ENCODE measurements at regions not wholly inside any gene's neighbourhood (a gene's known extent, or its start where the extent isn't known, plus 50 kb on each side); places are given as distances from the start of the nearest gene placed in this dataset.

DNA sequence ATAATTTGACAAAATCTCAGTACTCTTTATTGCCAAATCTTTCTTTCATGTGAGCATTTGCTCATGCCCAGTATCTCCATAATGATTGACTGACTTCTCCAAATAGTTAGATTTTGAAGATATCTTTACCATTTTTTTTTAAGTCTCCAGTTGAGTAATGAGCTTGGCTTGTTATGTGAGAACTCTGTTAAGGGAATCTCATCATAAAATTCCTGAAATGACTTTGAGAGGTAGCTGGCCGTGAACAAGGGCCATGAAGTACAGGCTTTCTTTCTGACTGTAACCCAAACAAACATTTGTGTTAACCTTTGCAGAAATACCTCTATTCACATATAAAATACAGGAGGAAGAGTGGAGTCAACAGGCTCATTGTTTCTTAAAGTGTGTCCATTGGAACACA lies 449.7 kb downstream of the IRS2 start:
- no peak for ATAC-seq
- Histone ChIP-seq H3K4me3 (no peak overlapping the region), H3K27ac (no peak overlapping the region), H3K27me3 (no peaks in the 10 kb centered on the region), H3K4me1 (no peaks in the 10 kb centered on the region), H3K36me3 (no peaks in the 10 kb centered on the region), H3K9me3 (no peaks in the 10 kb centered on the region)
- 0 to 17% methylated on average over 1 of the region's 1 CpG for WGBS, 2 donors (ENCODE audit: low coverage in 1 of 2)
- TF ChIP-seq EP300 (IDR thresholded peaks at IDR 0.05) (no peak), POLR2AphosphoS5 (IDR thresholded peaks at IDR 0.05) (no peak), POLR2A (IDR thresholded peaks at IDR 0.05) (no peak)
- TF ChIP-seq, protein P1, sequence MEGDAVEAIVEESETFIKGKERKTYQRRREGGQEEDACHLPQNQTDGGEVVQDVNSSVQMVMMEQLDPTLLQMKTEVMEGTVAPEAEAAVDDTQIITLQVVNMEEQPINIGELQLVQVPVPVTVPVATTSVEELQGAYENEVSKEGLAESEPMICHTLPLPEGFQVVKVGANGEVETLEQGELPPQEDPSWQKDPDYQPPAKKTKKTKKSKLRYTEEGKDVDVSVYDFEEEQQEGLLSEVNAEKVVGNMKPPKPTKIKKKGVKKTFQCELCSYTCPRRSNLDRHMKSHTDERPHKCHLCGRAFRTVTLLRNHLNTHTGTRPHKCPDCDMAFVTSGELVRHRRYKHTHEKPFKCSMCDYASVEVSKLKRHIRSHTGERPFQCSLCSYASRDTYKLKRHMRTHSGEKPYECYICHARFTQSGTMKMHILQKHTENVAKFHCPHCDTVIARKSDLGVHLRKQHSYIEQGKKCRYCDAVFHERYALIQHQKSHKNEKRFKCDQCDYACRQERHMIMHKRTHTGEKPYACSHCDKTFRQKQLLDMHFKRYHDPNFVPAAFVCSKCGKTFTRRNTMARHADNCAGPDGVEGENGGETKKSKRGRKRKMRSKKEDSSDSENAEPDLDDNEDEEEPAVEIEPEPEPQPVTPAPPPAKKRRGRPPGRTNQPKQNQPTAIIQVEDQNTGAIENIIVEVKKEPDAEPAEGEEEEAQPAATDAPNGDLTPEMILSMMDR (IDR thresholded peaks at IDR 0.05): no peak

DNA sequence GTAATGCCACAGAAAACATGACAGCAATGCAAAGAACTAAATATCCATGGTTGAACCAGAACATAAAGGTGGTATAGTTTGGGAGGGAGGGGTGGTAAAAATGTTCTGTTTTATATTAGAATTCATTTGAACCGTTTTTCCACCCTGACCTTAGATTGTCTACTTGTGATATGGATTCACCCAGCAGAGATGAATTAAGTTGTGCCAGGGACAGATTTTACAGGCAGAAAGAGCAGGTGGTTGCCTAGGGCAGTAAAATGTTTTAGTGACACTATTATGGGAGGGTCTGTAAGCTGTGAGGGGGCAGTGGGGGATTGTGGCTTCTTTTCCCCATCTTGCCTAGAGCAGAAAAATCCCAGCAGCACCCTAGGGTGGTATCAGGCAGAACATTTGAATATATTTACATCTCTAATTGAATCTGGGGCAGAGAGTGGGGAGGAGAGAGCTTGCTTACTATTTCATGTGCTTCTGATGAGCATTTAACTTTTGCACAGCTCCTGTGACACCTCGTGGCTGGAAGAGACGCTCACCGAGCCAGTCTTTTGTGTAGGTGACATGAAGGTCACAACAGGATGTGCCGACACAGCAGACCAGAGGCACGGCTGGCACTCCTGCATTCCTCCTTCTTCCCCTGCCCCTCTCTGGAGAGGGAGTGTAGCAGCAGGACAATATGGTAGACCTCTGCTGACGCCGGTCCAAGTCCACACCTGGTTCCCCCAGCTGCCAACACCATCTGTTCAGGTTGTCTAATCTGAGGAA lies 452.3 kb downstream of the IRS2 start:
- no peaks in the 10 kb centered on the region for H3K4me1 ChIP-seq
- 72 to 88% methylated on average over 5 to 6 of the region's 8 CpGs for WGBS, 2 donors (ENCODE audit: low coverage in 1 of 2)
- no peaks in the 10 kb centered on the region for H3K9me3 ChIP-seq
- no peaks in the 10 kb centered on the region for H3K36me3 ChIP-seq
- no peak overlapping the region for H3K4me3 ChIP-seq
- no peak for ATAC-seq
- H3K27ac ChIP-seq: no peak overlapping the region
- TF ChIP-seq POLR2AphosphoS5 (IDR thresholded peaks at IDR 0.05) (no peak), EP300 (IDR thresholded peaks at IDR 0.05) (no peak)
- H3K27me3 ChIP-seq: no peaks in the 10 kb centered on the region

DNA sequence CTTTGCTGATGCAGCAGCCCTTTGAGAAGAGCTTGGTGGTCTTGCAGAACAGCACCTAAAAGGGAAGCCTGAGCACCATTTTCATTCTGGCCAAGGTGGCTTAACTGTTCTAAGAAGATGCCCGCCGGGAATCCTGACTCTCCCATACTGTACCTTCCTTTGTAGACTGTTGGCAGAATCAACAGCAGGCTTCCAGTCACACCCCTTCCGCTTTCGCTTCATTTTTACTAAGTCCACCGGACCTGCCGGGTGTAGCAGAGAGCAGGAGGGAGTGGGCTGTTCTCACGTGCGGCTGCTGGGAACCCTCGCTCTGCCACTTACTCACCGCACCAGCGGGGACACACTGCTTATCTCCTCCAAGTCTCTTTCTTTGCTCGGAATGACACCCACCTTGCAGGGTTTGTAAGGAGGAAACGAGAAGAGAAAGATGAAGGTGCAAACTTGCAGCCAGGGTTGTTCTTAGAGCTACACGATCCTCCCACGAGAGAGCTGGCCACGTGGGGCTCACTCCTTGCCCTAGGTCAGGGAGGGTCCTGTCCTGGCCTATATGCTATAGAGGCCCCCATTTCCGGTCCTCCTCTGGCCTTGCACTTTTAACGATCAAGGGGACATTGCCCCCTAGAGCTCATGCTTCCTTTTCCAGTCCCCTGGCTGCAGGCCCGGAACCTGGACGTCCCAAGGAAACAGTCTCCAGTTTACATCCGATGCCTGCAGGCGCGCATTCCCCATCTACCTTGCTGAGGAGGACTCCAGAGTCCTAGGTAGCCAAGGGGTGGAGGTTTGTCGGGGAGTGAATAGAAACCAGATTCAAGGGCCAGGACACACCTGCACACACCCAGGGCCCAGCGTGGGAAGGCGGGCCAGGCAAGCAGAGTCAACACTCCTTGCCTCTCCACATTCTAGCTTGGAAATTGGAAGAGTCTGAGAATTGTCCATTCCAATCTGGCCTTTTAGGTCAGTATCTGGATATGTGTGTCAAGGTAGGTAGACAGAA lies 453.6 kb downstream of the IRS2 start:
- no peak for TF ChIP-seq EP300 (IDR thresholded peaks at IDR 0.05)
- TF ChIP-seq, protein P1 (IDR thresholded peaks at IDR 0.05): no peak
- Histone ChIP-seq H3K9me3 (no peaks in the 10 kb centered on the region), H3K4me3 (no peak overlapping the region), H3K36me3 (no peaks in the 10 kb centered on the region), H3K27me3 (no peaks in the 10 kb centered on the region), H3K27ac (no peak overlapping the region), H3K4me1 (no peaks in the 10 kb centered on the region)
- WGBS, 2 donors (ENCODE audit: low coverage in 1 of 2): 80 to 90% methylated on average over 2 to 9 of the region's 26 CpGs
- ATAC-seq: no peak

DNA sequence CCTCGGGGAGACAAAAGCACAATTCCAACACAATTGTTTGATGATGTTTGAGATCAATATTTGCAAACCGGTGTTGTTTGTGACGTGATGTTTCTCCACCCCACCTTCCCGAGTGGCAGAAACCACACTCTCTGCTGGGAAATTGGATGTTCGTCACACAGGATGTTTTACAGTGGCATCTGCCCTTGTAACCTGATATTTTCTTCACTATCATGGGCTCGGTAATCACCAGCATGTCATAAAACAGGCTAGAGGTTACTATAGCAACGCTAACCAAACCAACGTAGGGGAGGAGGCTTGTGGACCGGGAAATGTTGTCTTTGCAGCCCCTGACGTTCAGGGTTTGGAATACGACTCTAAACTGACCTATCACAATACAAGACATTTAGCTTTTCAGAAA lies 454.5 kb downstream of the IRS2 start:
- Histone ChIP-seq H3K4me3 (no peak overlapping the region), H3K9me3 (no peaks in the 10 kb centered on the region), H3K36me3 (no peaks in the 10 kb centered on the region), H3K27ac (no peak overlapping the region), H3K4me1 (no peaks in the 10 kb centered on the region), H3K27me3 (no peaks in the 10 kb centered on the region)
- TF ChIP-seq EP300 (IDR thresholded peaks at IDR 0.05) (no peak), POLR2A (IDR thresholded peaks at IDR 0.05) (no peak), POLR2AphosphoS5 (IDR thresholded peaks at IDR 0.05) (no peak)
- TF ChIP-seq, protein P1 (IDR thresholded peaks at IDR 0.05): no peak
- no peak for ATAC-seq
- WGBS, 2 donors (ENCODE audit: low coverage in 1 of 2): 47 to 70% methylated on average over 4 to 10 of the region's 11 CpGs

DNA sequence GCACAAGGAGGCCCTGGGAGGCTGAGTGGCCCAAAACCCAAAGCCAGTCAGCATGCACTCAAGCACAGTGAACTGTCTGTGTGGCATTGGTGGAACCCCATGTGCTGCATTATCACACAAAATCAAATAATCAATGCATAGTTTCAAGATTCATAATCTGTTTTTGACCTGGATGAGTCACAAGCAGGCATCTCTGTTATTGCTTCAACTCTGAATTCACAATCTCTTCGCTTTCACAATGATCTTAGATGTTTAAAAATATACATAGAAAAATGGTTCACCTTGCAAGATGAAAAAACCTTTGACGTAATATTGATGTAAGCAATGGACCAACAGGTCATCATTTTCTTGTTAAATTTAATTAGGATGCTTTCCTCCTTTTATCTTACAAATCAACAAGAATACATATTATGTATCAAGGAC lies 455.4 kb downstream of the IRS2 start:
- H3K36me3 ChIP-seq: no peaks in the 10 kb centered on the region
- ATAC-seq: no peak
- WGBS, 2 donors (ENCODE audit: low coverage in 1 of 2): 88 to 95% methylated on average over 2 of the region's 2 CpGs
- no peak overlapping the region for H3K27ac ChIP-seq
- no peaks in the 10 kb centered on the region for H3K27me3 ChIP-seq
- H3K9me3 ChIP-seq: no peaks in the 10 kb centered on the region
- TF ChIP-seq POLR2AphosphoS5 (IDR thresholded peaks at IDR 0.05) (no peak), EP300 (IDR thresholded peaks at IDR 0.05) (no peak), POLR2A (IDR thresholded peaks at IDR 0.05) (no peak)
- TF ChIP-seq, protein P1 (IDR thresholded peaks at IDR 0.05): no peak
- no peaks in the 10 kb centered on the region for H3K4me1 ChIP-seq
- H3K4me3 ChIP-seq: no peak overlapping the region

Data from gastroesophageal sphincter (tissue), 4 donors.